GM12875 (cell line): ENCODE measurements at regions not wholly inside any gene's neighbourhood (a gene's known extent, or its start where the extent isn't known, plus 50 kb on each side); places are given as distances from the start of the nearest gene placed in this dataset.

Source experiments
- H3K4me3 ChIP-seq: one replicate; pipeline ENCODE4 v1.5.1; 2011; ENCODE audit warnings: low read depth, low read length, control low read depth
- TF ChIP-seq, protein P1 (sequence below): IDR thresholded peaks from 2 replicates; pipeline ENCODE4 v1.5.1; 2011; ENCODE audit warnings: low read depth, mild to moderate bottlenecking, control low read depth, inconsistent platforms, low read length, moderate library complexity, borderline replicate concordance; ENCODE audit not compliant: insufficient read depth

DNA sequence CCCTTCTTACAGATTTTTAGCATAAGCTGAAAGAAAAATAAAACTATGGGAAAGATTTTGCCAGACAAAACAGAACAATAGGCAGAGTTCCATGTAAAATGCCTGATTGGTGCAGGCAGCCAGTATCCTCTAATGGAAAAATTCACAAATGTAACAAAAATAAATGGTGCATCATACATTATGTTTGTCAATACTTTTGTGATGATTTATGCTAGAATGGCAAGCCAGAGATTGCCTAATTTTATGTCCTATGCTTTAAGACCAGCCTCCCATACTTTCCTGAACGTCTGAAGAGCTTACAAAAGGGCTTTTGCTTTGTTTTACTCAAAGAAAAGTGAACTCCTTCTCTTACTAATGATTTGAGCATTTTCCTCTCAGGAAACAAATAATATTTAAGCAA is 81.5 kb upstream of the KCNJ15 start:
- TF ChIP-seq, protein P1, sequence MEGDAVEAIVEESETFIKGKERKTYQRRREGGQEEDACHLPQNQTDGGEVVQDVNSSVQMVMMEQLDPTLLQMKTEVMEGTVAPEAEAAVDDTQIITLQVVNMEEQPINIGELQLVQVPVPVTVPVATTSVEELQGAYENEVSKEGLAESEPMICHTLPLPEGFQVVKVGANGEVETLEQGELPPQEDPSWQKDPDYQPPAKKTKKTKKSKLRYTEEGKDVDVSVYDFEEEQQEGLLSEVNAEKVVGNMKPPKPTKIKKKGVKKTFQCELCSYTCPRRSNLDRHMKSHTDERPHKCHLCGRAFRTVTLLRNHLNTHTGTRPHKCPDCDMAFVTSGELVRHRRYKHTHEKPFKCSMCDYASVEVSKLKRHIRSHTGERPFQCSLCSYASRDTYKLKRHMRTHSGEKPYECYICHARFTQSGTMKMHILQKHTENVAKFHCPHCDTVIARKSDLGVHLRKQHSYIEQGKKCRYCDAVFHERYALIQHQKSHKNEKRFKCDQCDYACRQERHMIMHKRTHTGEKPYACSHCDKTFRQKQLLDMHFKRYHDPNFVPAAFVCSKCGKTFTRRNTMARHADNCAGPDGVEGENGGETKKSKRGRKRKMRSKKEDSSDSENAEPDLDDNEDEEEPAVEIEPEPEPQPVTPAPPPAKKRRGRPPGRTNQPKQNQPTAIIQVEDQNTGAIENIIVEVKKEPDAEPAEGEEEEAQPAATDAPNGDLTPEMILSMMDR: no peak

DNA sequence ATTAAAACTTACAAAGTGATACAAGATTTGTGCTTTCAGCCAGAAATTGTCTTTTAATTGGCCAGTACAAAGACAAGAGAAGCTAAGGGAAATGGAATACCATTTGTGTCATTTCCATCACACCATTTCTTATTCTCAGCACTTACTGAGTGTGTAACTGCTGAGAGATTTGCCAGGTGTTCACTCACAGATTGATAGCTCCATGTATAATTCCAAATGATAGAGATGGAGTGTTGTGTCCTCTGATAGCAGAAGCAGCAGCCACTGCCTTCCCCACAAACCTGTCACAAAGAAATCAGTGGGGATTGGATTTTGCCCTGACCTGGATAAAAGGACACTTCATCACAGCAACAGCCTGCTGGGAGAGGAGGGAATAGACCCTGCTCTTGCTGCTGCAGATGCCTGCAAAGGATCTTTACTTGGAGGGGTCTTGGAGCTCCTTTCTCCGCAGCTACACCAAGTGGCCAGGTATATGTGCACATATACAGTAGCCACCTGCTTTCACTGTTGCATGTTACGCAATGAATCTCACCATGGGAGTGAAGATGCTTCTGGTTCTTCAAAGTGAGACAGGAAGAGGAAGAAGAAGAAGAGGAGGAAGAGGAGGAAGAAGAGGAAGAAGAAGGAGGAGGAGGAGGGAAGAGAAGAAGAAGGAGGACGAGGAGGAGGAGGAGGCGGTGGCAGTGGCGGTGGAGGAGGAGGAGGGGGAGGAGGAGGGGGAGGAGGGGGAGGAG is 78.7 kb upstream of the KCNJ15 start:
- TF ChIP-seq, protein P1: no peak
- no peak overlapping the region for H3K4me3 ChIP-seq

More for the DNA sequence above, 81.5 kb upstream of the KCNJ15 start:
- H3K4me3 ChIP-seq: no peak overlapping the region

- TF ChIP-seq, protein P1: no peak
- no peak overlapping the region for H3K4me3 ChIP-seq
Observed at GRCh38 chr21:38178653-38179470, 77.9 kb upstream of the KCNJ15 start.

GRCh38 chr21:38179511-38179910 is 77.3 kb upstream of the KCNJ15 start:
- no peak overlapping the region for H3K4me3 ChIP-seq
- TF ChIP-seq, protein P1: no peak

- TF ChIP-seq, protein P1: no peak
- no peak overlapping the region for H3K4me3 ChIP-seq
Observed at GRCh38 chr21:38181096-38181495, 75.7 kb upstream of the KCNJ15 start.

DNA sequence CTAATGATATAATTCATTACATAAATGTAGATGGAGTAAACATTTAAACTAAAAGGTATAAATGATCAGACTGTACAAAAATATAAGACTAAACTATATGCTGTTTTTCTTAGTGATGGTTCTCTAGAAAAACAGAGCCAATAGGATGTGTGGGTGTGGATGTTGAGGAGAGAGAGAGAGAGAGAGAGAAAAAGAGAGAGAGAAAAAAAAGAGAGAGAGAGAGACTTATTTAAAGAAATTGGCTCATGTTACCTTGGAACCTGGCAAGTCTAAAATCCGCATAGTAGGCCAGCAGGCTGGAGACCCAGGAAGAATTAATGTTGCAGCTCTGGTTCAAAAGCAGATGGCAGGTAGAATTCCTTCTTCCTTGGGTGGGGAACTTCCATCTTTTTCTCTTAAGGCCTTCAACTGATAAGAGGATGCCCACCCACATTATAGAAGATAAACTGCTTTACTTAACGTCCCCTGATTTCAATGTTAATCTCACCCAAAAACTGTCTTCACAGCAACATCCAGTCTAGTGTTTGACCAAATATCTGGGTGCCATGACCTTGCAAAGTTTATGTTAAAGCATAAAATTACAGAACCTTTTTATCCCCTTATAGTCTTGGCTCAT is 74.3 kb upstream of the KCNJ15 start:
- H3K4me3 ChIP-seq: no peak overlapping the region
- TF ChIP-seq, protein P1: no peak
